ENCODE measurements at regions not wholly inside any gene's neighbourhood (a gene's known extent, or its start where the extent isn't known, plus 50 kb on each side); places are given as distances from the start of the nearest gene placed in this dataset.

DNA sequence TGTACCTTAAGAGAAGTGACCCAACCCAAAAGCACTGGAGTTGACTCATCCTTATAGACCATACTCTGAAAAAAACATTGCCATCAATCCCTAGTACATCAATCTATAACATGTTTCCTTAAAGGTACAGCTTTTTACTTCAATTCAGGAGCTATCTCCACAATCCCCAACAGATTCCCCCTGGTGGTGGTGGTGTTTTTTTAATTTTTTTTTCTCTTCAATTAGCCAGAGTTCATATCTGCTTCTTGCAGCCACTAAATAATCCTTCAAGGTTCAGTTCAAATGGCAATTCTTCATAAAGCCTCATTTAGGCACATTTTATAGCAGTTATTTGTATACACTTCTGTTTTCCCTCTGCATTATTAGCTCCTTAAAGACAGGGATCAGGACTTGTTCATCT lies 60.7 kb upstream of the KDR start:
- TF ChIP-seq EP300 (IDR thresholded peaks at IDR 0.05; ENCODE audit: borderline replicate concordance) = no peak

DNA sequence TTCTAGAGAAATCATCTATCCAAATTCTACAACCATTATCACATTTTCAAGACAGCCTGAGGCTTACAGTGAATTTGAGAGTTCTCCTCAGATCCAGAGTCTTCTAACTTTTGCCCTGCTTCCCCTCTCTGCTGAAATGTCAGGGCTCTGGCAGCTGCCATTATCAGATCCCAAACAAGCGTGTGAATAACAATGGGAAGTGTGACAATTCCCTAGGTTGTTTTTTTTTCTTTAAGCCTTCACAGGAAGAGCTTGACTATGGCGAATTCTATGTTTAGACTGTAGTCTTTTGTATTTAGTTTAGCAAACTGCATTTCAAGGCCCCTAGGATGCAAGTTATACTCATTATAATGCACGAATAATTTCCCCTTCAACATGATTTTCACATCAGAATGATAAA lies 61.3 kb upstream of the KDR start:
- TF ChIP-seq, protein P1, sequence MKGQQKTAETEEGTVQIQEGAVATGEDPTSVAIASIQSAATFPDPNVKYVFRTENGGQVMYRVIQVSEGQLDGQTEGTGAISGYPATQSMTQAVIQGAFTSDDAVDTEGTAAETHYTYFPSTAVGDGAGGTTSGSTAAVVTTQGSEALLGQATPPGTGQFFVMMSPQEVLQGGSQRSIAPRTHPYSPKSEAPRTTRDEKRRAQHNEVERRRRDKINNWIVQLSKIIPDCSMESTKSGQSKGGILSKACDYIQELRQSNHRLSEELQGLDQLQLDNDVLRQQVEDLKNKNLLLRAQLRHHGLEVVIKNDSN (IDR thresholded peaks at IDR 0.05) = no peak
- TF ChIP-seq TCF12 (IDR thresholded peaks at IDR 0.05; ENCODE audit: low read depth) (no peak), EP300 (IDR thresholded peaks at IDR 0.05; ENCODE audit: borderline replicate concordance) (no peak), ZBTB7A (IDR thresholded peaks at IDR 0.05; ENCODE audit: low read depth) (no peak), RAD21 (IDR thresholded peaks at IDR 0.05; ENCODE audit: low read depth) (no peak), EGR1 (IDR thresholded peaks at IDR 0.05) (no peak), CREB1 (IDR thresholded peaks at IDR 0.05; ENCODE audit: low read depth) (no peak)
- TF ChIP-seq, protein P2, sequence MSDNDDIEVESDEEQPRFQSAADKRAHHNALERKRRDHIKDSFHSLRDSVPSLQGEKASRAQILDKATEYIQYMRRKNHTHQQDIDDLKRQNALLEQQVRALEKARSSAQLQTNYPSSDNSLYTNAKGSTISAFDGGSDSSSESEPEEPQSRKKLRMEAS (IDR thresholded peaks at IDR 0.05) = no peak

DNA sequence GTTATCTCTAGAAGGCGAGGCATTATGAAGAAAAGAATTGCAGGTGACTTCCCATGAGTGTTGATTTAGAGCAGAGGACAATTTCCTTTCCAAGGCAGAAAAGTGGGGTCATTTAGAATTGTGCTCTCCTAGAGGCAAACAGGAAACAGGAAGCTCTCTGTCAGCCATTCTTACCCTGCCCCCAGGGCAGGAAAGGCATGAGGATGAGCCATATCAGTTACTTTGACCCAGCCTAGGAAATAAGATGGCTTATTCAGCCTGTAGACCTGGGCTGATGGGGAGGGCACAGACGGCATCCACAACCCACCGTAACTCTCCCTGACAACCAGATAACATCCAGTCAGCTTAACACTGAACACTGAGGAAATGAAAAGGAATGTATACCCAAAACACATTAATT lies 88.8 kb upstream of the KDR start:
- TF ChIP-seq TCF12 (IDR thresholded peaks at IDR 0.05; ENCODE audit: low read depth) = no peak
- TF ChIP-seq, protein P2 (IDR thresholded peaks at IDR 0.05) = no peak
- TF ChIP-seq FOXM1 (IDR thresholded peaks at IDR 0.05; ENCODE audit: borderline replicate concordance, low read depth) = no peak

DNA sequence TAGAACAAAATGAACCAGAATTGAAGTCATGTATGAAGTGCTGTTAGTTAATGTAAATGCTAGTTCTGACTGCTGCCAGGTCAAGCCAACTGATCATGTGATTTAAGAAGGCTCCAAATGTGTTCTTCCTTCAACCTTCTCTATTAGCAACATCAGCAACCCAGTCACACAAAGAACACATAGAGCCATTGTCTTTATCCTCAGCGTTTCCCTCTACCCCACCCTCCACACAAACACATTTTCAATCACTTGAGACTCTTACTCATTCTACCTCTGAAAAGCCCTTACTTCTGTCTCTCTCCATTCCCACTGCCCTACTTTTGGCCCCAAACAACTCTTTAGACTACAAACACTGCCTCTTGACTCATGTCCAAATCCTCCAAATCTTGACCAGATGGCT lies 89.7 kb upstream of the KDR start:
- no peak for TF ChIP-seq RAD21 (IDR thresholded peaks at IDR 0.05; ENCODE audit: low read depth)
- TF ChIP-seq FOXM1 (IDR thresholded peaks at IDR 0.05; ENCODE audit: borderline replicate concordance, low read depth) = no peak
- no peak for TF ChIP-seq EP300 (IDR thresholded peaks at IDR 0.05; ENCODE audit: borderline replicate concordance)
- no peak for TF ChIP-seq TEAD4 (IDR thresholded peaks at IDR 0.05)
- TF ChIP-seq NFIC (IDR thresholded peaks at IDR 0.05) = no peak
- TF ChIP-seq ZBTB7A (IDR thresholded peaks at IDR 0.05; ENCODE audit: low read depth) = no peak
- TF ChIP-seq CEBPB (IDR thresholded peaks at IDR 0.05) = no peak
- no peak for TF ChIP-seq TCF12 (IDR thresholded peaks at IDR 0.05; ENCODE audit: low read depth)
- TF ChIP-seq, protein P3, sequence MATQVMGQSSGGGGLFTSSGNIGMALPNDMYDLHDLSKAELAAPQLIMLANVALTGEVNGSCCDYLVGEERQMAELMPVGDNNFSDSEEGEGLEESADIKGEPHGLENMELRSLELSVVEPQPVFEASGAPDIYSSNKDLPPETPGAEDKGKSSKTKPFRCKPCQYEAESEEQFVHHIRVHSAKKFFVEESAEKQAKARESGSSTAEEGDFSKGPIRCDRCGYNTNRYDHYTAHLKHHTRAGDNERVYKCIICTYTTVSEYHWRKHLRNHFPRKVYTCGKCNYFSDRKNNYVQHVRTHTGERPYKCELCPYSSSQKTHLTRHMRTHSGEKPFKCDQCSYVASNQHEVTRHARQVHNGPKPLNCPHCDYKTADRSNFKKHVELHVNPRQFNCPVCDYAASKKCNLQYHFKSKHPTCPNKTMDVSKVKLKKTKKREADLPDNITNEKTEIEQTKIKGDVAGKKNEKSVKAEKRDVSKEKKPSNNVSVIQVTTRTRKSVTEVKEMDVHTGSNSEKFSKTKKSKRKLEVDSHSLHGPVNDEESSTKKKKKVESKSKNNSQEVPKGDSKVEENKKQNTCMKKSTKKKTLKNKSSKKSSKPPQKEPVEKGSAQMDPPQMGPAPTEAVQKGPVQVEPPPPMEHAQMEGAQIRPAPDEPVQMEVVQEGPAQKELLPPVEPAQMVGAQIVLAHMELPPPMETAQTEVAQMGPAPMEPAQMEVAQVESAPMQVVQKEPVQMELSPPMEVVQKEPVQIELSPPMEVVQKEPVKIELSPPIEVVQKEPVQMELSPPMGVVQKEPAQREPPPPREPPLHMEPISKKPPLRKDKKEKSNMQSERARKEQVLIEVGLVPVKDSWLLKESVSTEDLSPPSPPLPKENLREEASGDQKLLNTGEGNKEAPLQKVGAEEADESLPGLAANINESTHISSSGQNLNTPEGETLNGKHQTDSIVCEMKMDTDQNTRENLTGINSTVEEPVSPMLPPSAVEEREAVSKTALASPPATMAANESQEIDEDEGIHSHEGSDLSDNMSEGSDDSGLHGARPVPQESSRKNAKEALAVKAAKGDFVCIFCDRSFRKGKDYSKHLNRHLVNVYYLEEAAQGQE (IDR thresholded peaks at IDR 0.05; ENCODE audit: low read depth) = no peak
- TF ChIP-seq, protein P2 (IDR thresholded peaks at IDR 0.05) = no peak

DNA sequence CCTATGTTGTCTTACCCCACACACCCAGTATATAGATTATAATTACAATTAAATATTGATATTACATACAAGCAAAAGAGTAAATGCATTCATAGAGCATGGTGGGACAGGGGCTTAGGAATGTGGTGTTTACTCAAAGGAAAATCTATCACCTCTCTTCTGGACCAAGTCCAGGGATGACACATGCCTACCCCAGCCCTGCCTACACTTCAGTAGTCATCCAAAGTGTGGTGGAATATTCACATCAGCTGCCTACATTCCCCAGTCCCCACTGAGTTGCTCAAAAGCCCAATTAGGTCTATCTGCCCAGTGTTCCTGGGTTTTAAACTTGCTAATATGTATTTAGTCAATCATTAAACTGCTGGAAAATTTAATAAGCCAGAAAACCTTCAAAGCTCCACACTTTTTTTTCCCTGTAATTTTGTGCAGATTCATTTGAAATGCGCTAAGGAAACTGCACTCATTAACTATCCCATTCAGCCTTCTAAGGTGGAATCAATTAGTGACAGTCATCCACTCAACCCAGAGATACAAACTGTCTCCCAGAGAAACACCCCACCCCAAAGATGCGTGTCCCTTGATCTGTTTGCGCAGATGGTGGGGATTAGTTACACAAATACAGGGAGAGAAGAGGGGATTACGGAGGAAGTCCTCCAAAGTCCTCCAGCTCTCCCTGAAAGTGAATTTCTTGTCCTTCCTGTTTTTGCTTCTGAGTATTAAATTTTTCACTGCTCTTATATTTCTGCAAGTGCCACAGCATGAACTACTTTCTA lies 91.7 kb upstream of the KDR start:
- TF ChIP-seq, protein P1 (IDR thresholded peaks at IDR 0.05) = no peak

DNA sequence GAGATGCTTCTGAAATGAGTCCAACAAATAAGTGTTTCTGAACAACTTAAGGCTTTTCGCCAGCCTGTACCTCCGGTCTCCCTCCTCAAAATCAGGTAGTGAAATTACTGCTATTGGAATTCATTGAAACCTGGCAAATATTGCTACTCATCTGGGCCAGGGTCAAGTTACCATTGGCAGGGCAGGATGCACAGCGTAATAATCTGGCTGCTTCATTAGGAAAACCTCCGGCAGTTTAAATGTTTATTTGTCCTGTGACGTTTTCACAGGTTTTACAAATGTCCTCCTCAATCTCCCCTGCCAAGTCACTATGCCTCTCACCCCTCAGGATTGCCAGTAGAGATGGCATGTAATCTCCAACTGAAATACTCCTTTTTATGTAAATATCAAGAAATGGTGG lies 92.6 kb upstream of the KDR start:
- TF ChIP-seq, protein P2 (IDR thresholded peaks at IDR 0.05) = no peak
- TF ChIP-seq CEBPB (IDR thresholded peaks at IDR 0.05) = no peak

DNA sequence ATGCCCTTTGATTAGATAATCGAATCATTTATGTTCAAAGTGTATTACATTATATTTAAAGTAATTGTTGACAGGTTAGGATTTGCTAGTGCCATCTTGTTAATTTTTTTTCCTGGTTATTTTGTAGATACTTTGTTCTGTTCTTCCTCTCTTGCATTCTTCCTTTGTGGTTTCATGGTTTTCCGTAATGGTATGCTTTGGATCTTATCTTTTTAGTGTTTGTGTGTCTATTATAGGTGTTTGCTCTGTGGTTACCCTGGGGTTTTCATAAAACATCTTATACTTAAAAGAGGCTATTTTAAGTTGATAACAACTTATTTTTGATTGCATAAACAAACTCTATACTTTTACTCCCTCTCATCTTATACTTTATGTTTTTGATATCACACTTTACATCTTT lies 108.2 kb upstream of the SRD5A3 start:
- TF ChIP-seq TAF1 (IDR thresholded peaks at IDR 0.05; ENCODE audit: low read depth) = no peak
- TF ChIP-seq, protein P3 (IDR thresholded peaks at IDR 0.05; ENCODE audit: low read depth) = no peak
- TF ChIP-seq YY1 (IDR thresholded peaks at IDR 0.05; ENCODE audit: low read depth) = no peak
- TF ChIP-seq, protein P1 (IDR thresholded peaks at IDR 0.05) = no peak
- no peak for TF ChIP-seq FOXM1 (IDR thresholded peaks at IDR 0.05; ENCODE audit: borderline replicate concordance, low read depth)
- TF ChIP-seq, protein P2 (IDR thresholded peaks at IDR 0.05) = no peak

Measured in Ishikawa (cell line).